ENCODE measurements at regions not wholly inside any gene's neighbourhood (a gene's known extent, or its start where the extent isn't known, plus 50 kb on each side); places are given as distances from the start of the nearest gene placed in this dataset.

DNA sequence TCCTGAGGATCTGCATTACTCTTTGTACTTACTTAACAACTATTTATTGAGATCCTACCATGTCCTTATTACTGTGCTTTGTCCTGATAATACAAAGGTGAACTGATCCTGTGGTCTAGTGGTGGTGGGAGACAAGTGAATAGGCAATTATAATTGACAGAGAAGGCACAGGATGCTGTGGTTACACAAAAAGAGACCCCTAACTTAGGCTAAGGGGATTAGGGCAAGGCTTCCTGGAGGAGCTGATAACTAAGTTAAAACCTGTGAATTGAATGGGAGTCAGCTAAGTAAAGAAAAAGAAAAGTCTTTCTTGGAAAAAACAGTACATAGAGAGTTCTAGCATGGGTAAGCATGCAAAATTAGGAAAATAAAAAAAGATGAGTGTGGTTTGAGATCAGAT lies 164.4 kb downstream of the LARP7 start:
- ChIA-PET CTCF (no interaction called here), POLR2A (no interaction called here)
- Mint-ChIP-seq H3K27me3 (peaks cover 21% of the 10 kb centered on the region), H3K4me1 (no peaks in the 10 kb centered on the region), H3K4me3 (no peak overlapping the region), H3K27ac (no peak overlapping the region), H3K9me3 (ENCODE audit: insufficient read depth) (no peaks in the 10 kb centered on the region)
- Histone ChIP-seq H3K27me3 (replicated peaks in 1 of 4; ENCODE audit: control extremely low read depth in 1 of 4, control insufficient read depth in 3 of 4, insufficient read depth in 4 of 4, low read length in 3 of 4) (peaks cover 0 to 3% (median 0%) of the 10 kb centered on the region in 4 experiments), H3K9ac (ENCODE audit: low read length) (no peak overlapping the region), H4K20me1 (ENCODE audit: control insufficient read depth, insufficient read depth, low read length, poor library complexity, severe bottlenecking) (no peaks in the 10 kb centered on the region), H3K79me2 (ENCODE audit: control insufficient read depth, insufficient read depth, low read length) (no peaks in the 10 kb centered on the region), H3K4me3 (ENCODE audit: control extremely low read depth in 1 of 5, extremely low read depth in 1 of 5, insufficient read depth in 1 of 5, low read depth in 2 of 5, low read length in 4 of 5) (no peak overlapping the region), H3K4me1 (ENCODE audit: control insufficient read depth in 2 of 2, insufficient read depth in 2 of 2, low read length in 2 of 2) (no peaks in the 10 kb centered on the region), H3K9me3 (ENCODE audit: control extremely low read depth in 1 of 3, control insufficient read depth in 2 of 3, insufficient read depth in 1 of 3, low read length in 2 of 3) (no peaks in the 10 kb centered on the region), H3K27ac (ENCODE audit: low read length in 2 of 2) (no peak overlapping the region), H2AFZ (ENCODE audit: insufficient read depth, low read depth, low read length, poor library complexity, severe bottlenecking) (no peak overlapping the region), H3K36me3 (replicated peaks in 1 of 2; ENCODE audit: control extremely low read depth in 1 of 2, control insufficient read depth in 1 of 2, extremely low read depth in 1 of 2, insufficient read depth in 2 of 2, low read length in 1 of 2) (no peaks in the 10 kb centered on the region), H3K4me2 (replicated peaks; ENCODE audit: low read depth, low read length, poor library complexity, severe bottlenecking) (no peak overlapping the region)
- DNase-seq (no peak), ATAC-seq (ENCODE audit: low read depth) (no peak)
- intact Hi-C loops (cut with micrococcal nuclease) = no loop called here
- TF ChIP-seq, protein P1, sequence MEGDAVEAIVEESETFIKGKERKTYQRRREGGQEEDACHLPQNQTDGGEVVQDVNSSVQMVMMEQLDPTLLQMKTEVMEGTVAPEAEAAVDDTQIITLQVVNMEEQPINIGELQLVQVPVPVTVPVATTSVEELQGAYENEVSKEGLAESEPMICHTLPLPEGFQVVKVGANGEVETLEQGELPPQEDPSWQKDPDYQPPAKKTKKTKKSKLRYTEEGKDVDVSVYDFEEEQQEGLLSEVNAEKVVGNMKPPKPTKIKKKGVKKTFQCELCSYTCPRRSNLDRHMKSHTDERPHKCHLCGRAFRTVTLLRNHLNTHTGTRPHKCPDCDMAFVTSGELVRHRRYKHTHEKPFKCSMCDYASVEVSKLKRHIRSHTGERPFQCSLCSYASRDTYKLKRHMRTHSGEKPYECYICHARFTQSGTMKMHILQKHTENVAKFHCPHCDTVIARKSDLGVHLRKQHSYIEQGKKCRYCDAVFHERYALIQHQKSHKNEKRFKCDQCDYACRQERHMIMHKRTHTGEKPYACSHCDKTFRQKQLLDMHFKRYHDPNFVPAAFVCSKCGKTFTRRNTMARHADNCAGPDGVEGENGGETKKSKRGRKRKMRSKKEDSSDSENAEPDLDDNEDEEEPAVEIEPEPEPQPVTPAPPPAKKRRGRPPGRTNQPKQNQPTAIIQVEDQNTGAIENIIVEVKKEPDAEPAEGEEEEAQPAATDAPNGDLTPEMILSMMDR (IDR thresholded peaks at IDR 0.05) = no peak
- no peak for TF ChIP-seq EZH2 (IDR thresholded peaks at IDR 0.05; ENCODE audit: borderline replicate concordance, insufficient read depth, low read depth, low read length, poor library complexity, severe bottlenecking)

- WGBS (ENCODE audit: insufficient coverage) = 100% methylated on average over 1 of the region's 6 CpGs
- no peak overlapping the region for H3K27ac Mint-ChIP-seq
Measured at GRCh38 chr4:112802780-112803179, 165.8 kb downstream of the LARP7 start.

More at GRCh38 chr4:112802780-112803179, 165.8 kb downstream of the LARP7 start:
- Histone ChIP-seq H3K79me2 (ENCODE audit: control insufficient read depth, insufficient read depth, low read length) (no peaks in the 10 kb centered on the region), H4K20me1 (ENCODE audit: control insufficient read depth, insufficient read depth, low read length, poor library complexity, severe bottlenecking) (no peaks in the 10 kb centered on the region), H3K4me3 (ENCODE audit: control extremely low read depth in 1 of 5, extremely low read depth in 1 of 5, insufficient read depth in 1 of 5, low read depth in 2 of 5, low read length in 4 of 5) (no peak overlapping the region), H3K27ac (ENCODE audit: low read length in 2 of 2) (no peak overlapping the region), H3K4me2 (replicated peaks; ENCODE audit: low read depth, low read length, poor library complexity, severe bottlenecking) (no peak overlapping the region), H3K9ac (ENCODE audit: low read length) (no peak overlapping the region), H3K27me3 (replicated peaks in 1 of 4; ENCODE audit: control extremely low read depth in 1 of 4, control insufficient read depth in 3 of 4, insufficient read depth in 4 of 4, low read length in 3 of 4) (peaks cover 0 to 3% (median 0%) of the 10 kb centered on the region in 4 experiments), H3K9me3 (ENCODE audit: control extremely low read depth in 1 of 3, control insufficient read depth in 2 of 3, insufficient read depth in 1 of 3, low read length in 2 of 3) (no peaks in the 10 kb centered on the region), H2AFZ (ENCODE audit: insufficient read depth, low read depth, low read length, poor library complexity, severe bottlenecking) (no peak overlapping the region), H3K36me3 (replicated peaks in 1 of 2; ENCODE audit: control extremely low read depth in 1 of 2, control insufficient read depth in 1 of 2, extremely low read depth in 1 of 2, insufficient read depth in 2 of 2, low read length in 1 of 2) (no peaks in the 10 kb centered on the region), H3K4me1 (ENCODE audit: control insufficient read depth in 2 of 2, insufficient read depth in 2 of 2, low read length in 2 of 2) (no peaks in the 10 kb centered on the region)
- Mint-ChIP-seq H3K4me1 (no peaks in the 10 kb centered on the region), H3K4me3 (no peak overlapping the region), H3K9me3 (ENCODE audit: insufficient read depth) (no peaks in the 10 kb centered on the region), H3K27me3 (peaks cover 25% of the 10 kb centered on the region)
- CTCF ChIA-PET = no interaction called here
- no peak for DNase-seq
- POLR2A ChIA-PET = no interaction called here
- TF ChIP-seq EZH2 (IDR thresholded peaks at IDR 0.05; ENCODE audit: borderline replicate concordance, insufficient read depth, low read depth, low read length, poor library complexity, severe bottlenecking) = no peak
- intact Hi-C loops (cut with micrococcal nuclease) = no loop called here
- no peak for ATAC-seq (ENCODE audit: low read depth)

Measured in B cell (primary cell).